Fibroblast of skin of left biceps (primary cell): ENCODE measurements at regions not wholly inside any gene's neighbourhood (a gene's known extent, or its start where the extent isn't known, plus 50 kb on each side); places are given as distances from the start of the nearest gene placed in this dataset.

Experiments used
- DNase-seq, 2 experiments: peaks; one replicate each; pipeline ENCODE4 v3.0.0-alpha.2; 2013; ENCODE audit warnings: low read depth in 2 of 2

- DNase-seq, result peak; percentile 68 to 78
Measured at GRCh38 chr16:65176603-65177002, 54.7 kb upstream of the CDH11 start.

GRCh38 chr16:65172356-65172755 is 50.5 kb upstream of the CDH11 start:
- no peak for DNase-seq
